IgD-negative memory B cell (primary cell): ENCODE measurements at regions not wholly inside any gene's neighbourhood (a gene's known extent, or its start where the extent isn't known, plus 50 kb on each side); places are given as distances from the start of the nearest gene placed in this dataset.

Source experiments
- H3K27ac Mint-ChIP-seq, 3 donors: one replicate each; pipeline ENCODE4 v1.8.0; 2020 to 2022; ENCODE audit warnings: mild to moderate bottlenecking in 3 of 3, mixed read lengths in 3 of 3, moderate library complexity in 1 of 3
- H3K27me3 Mint-ChIP-seq: one replicate; pipeline ENCODE4 v1.8.0; 2021; ENCODE audit warnings: mixed read lengths
- H3K36me3 Mint-ChIP-seq: one replicate; pipeline ENCODE4 v1.8.0; 2020; ENCODE audit warnings: mild to moderate bottlenecking, mixed read lengths
- H3K4me1 Mint-ChIP-seq, 3 donors: one replicate each; pipeline ENCODE4 v1.8.0; 2020 to 2022; ENCODE audit warnings: mixed read lengths in 3 of 3, mild to moderate bottlenecking in 1 of 3
- H3K4me3 Mint-ChIP-seq, 4 donors: one replicate each; pipeline ENCODE4 v1.8.0; 2020 to 2022; ENCODE audit warnings: mild to moderate bottlenecking in 4 of 4, mixed read lengths in 4 of 4, moderate library complexity in 3 of 4
- H3K9me3 Mint-ChIP-seq, 3 donors: one replicate each; pipeline ENCODE4 v1.8.0; 2020 to 2021; ENCODE audit warnings: mixed read lengths in 3 of 3, mild to moderate bottlenecking in 1 of 3

- peaks cover 0 to 3% (median 0%) of the 10 kb centered on the region in 3 donors for H3K4me1 Mint-ChIP-seq
- peaks cover 1 to 5% (median 2%) of the 10 kb centered on the region in 3 donors for H3K9me3 Mint-ChIP-seq
- H3K27me3 Mint-ChIP-seq = peaks cover 11% of the 10 kb centered on the region
- no peak overlapping the region for H3K4me3 Mint-ChIP-seq
- no peak overlapping the region for H3K27ac Mint-ChIP-seq
- no peaks in the 10 kb centered on the region for H3K36me3 Mint-ChIP-seq
Measured at GRCh38 chr17:51512220-51512907, 252.0 kb downstream of the UTP18 start.

GRCh38 chr17:51516924-51517323 lies 256.6 kb downstream of the UTP18 start:
- H3K27ac Mint-ChIP-seq = no peak overlapping the region
- no peak overlapping the region for H3K4me3 Mint-ChIP-seq
- H3K27me3 Mint-ChIP-seq = peaks cover 9% of the 10 kb centered on the region
- no peaks in the 10 kb centered on the region for H3K36me3 Mint-ChIP-seq
- H3K4me1 Mint-ChIP-seq = no peaks in the 10 kb centered on the region
- peaks cover 0 to 5% (median 2%) of the 10 kb centered on the region in 3 donors for H3K9me3 Mint-ChIP-seq

GRCh38 chr17:51524524-51524923 lies 264.2 kb downstream of the UTP18 start:
- peaks cover 0 to 10% (median 2%) of the 10 kb centered on the region in 3 donors for H3K9me3 Mint-ChIP-seq
- H3K36me3 Mint-ChIP-seq = no peaks in the 10 kb centered on the region
- no peak overlapping the region for H3K4me3 Mint-ChIP-seq
- no peaks in the 10 kb centered on the region for H3K4me1 Mint-ChIP-seq
- no peak overlapping the region for H3K27ac Mint-ChIP-seq
- H3K27me3 Mint-ChIP-seq = peaks cover 3% of the 10 kb centered on the region

GRCh38 chr17:51526507-51526906 lies 266.2 kb downstream of the UTP18 start:
- no peak overlapping the region for H3K4me3 Mint-ChIP-seq
- H3K4me1 Mint-ChIP-seq = no peaks in the 10 kb centered on the region
- peaks cover 2 to 10% (median 2%) of the 10 kb centered on the region in 3 donors for H3K9me3 Mint-ChIP-seq
- H3K36me3 Mint-ChIP-seq = no peaks in the 10 kb centered on the region
- H3K27ac Mint-ChIP-seq = no peak overlapping the region
- peaks cover 3% of the 10 kb centered on the region for H3K27me3 Mint-ChIP-seq

- no peaks in the 10 kb centered on the region for H3K36me3 Mint-ChIP-seq
- H3K27ac Mint-ChIP-seq = no peak overlapping the region
- peaks cover 2 to 10% (median 2%) of the 10 kb centered on the region in 3 donors for H3K9me3 Mint-ChIP-seq
Measured at GRCh38 chr17:51527225-51527982, 267.1 kb downstream of the UTP18 start.

GRCh38 chr17:51528111-51528510 lies 267.8 kb downstream of the UTP18 start:
- H3K9me3 Mint-ChIP-seq = peaks cover 2 to 10% (median 2%) of the 10 kb centered on the region in 3 donors
- H3K27me3 Mint-ChIP-seq = peaks cover 2% of the 10 kb centered on the region
- H3K4me1 Mint-ChIP-seq = no peaks in the 10 kb centered on the region
- no peaks in the 10 kb centered on the region for H3K36me3 Mint-ChIP-seq
- no peak overlapping the region for H3K4me3 Mint-ChIP-seq
- no peak overlapping the region for H3K27ac Mint-ChIP-seq

More at GRCh38 chr17:51527225-51527982, 267.1 kb downstream of the UTP18 start:
- Mint-ChIP-seq H3K4me1 (no peaks in the 10 kb centered on the region), H3K4me3 (no peak overlapping the region), H3K27me3 (peaks cover 3% of the 10 kb centered on the region)

- Mint-ChIP-seq H3K9me3 (peaks cover 0 to 2% (median 0%) of the 10 kb centered on the region in 3 donors), H3K4me3 (no peak overlapping the region), H3K27ac (no peak overlapping the region), H3K4me1 (no peaks in the 10 kb centered on the region), H3K36me3 (no peaks in the 10 kb centered on the region), H3K27me3 (peaks cover 5% of the 10 kb centered on the region)
Measured at GRCh38 chr17:51533219-51533618, 272.9 kb downstream of the UTP18 start.

GRCh38 chr17:51533821-51534220 lies 273.5 kb downstream of the UTP18 start:
- Mint-ChIP-seq H3K27me3 (peaks cover 6% of the 10 kb centered on the region), H3K4me3 (no peak overlapping the region), H3K9me3 (peaks cover 0 to 2% (median 0%) of the 10 kb centered on the region in 3 donors), H3K27ac (no peak overlapping the region), H3K36me3 (no peaks in the 10 kb centered on the region), H3K4me1 (no peaks in the 10 kb centered on the region)

- Mint-ChIP-seq H3K4me1 (no peaks in the 10 kb centered on the region), H3K27ac (no peak overlapping the region), H3K36me3 (no peaks in the 10 kb centered on the region), H3K9me3 (peaks cover 0 to 5% (median 0%) of the 10 kb centered on the region in 3 donors), H3K27me3 (peaks cover 6% of the 10 kb centered on the region), H3K4me3 (no peak overlapping the region)
Measured at GRCh38 chr17:51536627-51537026, 276.3 kb downstream of the UTP18 start.

- no peaks in the 10 kb centered on the region for H3K36me3 Mint-ChIP-seq
- no peak overlapping the region for H3K4me3 Mint-ChIP-seq
- peaks cover 0 to 6% (median 0%) of the 10 kb centered on the region in 3 donors for H3K9me3 Mint-ChIP-seq
- no peaks in the 10 kb centered on the region for H3K4me1 Mint-ChIP-seq
- H3K27ac Mint-ChIP-seq = peak overlapping the region in 1 of 3 donors; percentile 75
- peaks cover 6% of the 10 kb centered on the region for H3K27me3 Mint-ChIP-seq
Measured at GRCh38 chr17:51537996-51538550, 277.7 kb downstream of the UTP18 start.

- H3K4me1 Mint-ChIP-seq = no peaks in the 10 kb centered on the region
- no peaks in the 10 kb centered on the region for H3K36me3 Mint-ChIP-seq
- H3K4me3 Mint-ChIP-seq = no peak overlapping the region
- H3K27ac Mint-ChIP-seq = no peak overlapping the region
- H3K27me3 Mint-ChIP-seq = peaks cover 9% of the 10 kb centered on the region
- H3K9me3 Mint-ChIP-seq = peaks cover 0 to 6% (median 2%) of the 10 kb centered on the region in 3 donors
Measured at GRCh38 chr17:51540151-51540550, 279.8 kb downstream of the UTP18 start.

GRCh38 chr17:51541215-51541614 lies 280.9 kb downstream of the UTP18 start:
- Mint-ChIP-seq H3K36me3 (no peaks in the 10 kb centered on the region), H3K27me3 (peaks cover 8% of the 10 kb centered on the region), H3K27ac (no peak overlapping the region), H3K4me1 (no peaks in the 10 kb centered on the region), H3K9me3 (peaks cover 0 to 6% (median 2%) of the 10 kb centered on the region in 3 donors), H3K4me3 (no peak overlapping the region)

GRCh38 chr17:51546114-51546513 lies 285.8 kb downstream of the UTP18 start:
- Mint-ChIP-seq H3K4me3 (no peak overlapping the region), H3K27ac (no peak overlapping the region), H3K9me3 (peaks cover 0 to 6% (median 1%) of the 10 kb centered on the region in 3 donors), H3K27me3 (peaks cover 6% of the 10 kb centered on the region), H3K4me1 (no peaks in the 10 kb centered on the region), H3K36me3 (no peaks in the 10 kb centered on the region)

GRCh38 chr17:51548125-51548524 lies 287.8 kb downstream of the UTP18 start:
- no peaks in the 10 kb centered on the region for H3K36me3 Mint-ChIP-seq
- no peak overlapping the region for H3K27ac Mint-ChIP-seq

GRCh38 chr17:51555153-51555552 lies 294.8 kb downstream of the UTP18 start:
- Mint-ChIP-seq H3K36me3 (no peaks in the 10 kb centered on the region), H3K27ac (no peak overlapping the region), H3K9me3 (no peaks in the 10 kb centered on the region), H3K27me3 (peaks cover 9% of the 10 kb centered on the region), H3K4me3 (no peak overlapping the region), H3K4me1 (no peaks in the 10 kb centered on the region)

More at GRCh38 chr17:51548125-51548524, 287.8 kb downstream of the UTP18 start:
- Mint-ChIP-seq H3K27me3 (peaks cover 9% of the 10 kb centered on the region), H3K9me3 (peaks cover 0 to 6% (median 0%) of the 10 kb centered on the region in 3 donors), H3K4me3 (no peak overlapping the region), H3K4me1 (no peaks in the 10 kb centered on the region)
